Liver (tissue), 8 donors: ENCODE measurements at regions not wholly inside any gene's neighbourhood (a gene's known extent, or its start where the extent isn't known, plus 50 kb on each side); places are given as distances from the start of the nearest gene placed in this dataset.

ENCODE experiments used
- DNase-seq: peaks from one replicate; pipeline ENCODE4 v3.0.0-alpha.2; 2017; ENCODE audit warnings: low spot score
- H3K27ac ChIP-seq, 2 donors: one replicate each; pipeline ENCODE4 v1.7.0; 2013; ENCODE audit warnings: inconsistent platforms in 2 of 2, low read length in 2 of 2, control low read depth in 1 of 2, low read depth in 1 of 2, mild to moderate bottlenecking in 1 of 2
- H3K27me3 ChIP-seq, 4 donors: one replicate each; pipeline versions ENCODE4 v1.6.1 to v1.7.0; 2013; ENCODE audit warnings: low read length in 3 of 4, inconsistent platforms in 1 of 4, mild to moderate bottlenecking in 1 of 4, moderate library complexity in 1 of 4; ENCODE audit not compliant: control insufficient read depth in 4 of 4, insufficient read depth in 4 of 4
- H3K36me3 ChIP-seq, 4 donors: one replicate each; pipeline versions ENCODE4 v1.6.1 to v1.7.0; 2013; ENCODE audit warnings: low read length in 3 of 4, mild to moderate bottlenecking in 3 of 4, low read depth in 1 of 4, moderate library complexity in 1 of 4; ENCODE audit not compliant: control insufficient read depth in 4 of 4, insufficient read depth in 3 of 4
- H3K4me1 ChIP-seq, 4 donors: one replicate each; pipeline versions ENCODE4 v1.6.1 to v1.7.0; 2013; ENCODE audit warnings: low read length in 3 of 4, mild to moderate bottlenecking in 3 of 4, moderate library complexity in 1 of 4; ENCODE audit not compliant: control insufficient read depth in 4 of 4, insufficient read depth in 4 of 4
- H3K4me3 ChIP-seq, 3 donors: one replicate each; pipeline versions ENCODE4 v1.6.1 to v1.7.0; 2013; ENCODE audit warnings: low read length in 3 of 3, control low read depth in 1 of 3, low read depth in 1 of 3, mild to moderate bottlenecking in 1 of 3
- H3K9ac ChIP-seq, 2 donors: one replicate each; pipeline ENCODE4 v1.7.0; 2013; ENCODE audit warnings: low read length in 2 of 2, mild to moderate bottlenecking in 2 of 2, moderate library complexity in 2 of 2, control low read depth in 1 of 2, low read depth in 1 of 2
- H3K9me3 ChIP-seq, 4 donors: one replicate each; pipeline versions ENCODE4 v1.6.1 to v1.7.0; 2013; ENCODE audit warnings: low read length in 3 of 4; ENCODE audit not compliant: control insufficient read depth in 4 of 4
- ATF3 ChIP-seq: IDR thresholded peaks from 2 replicates; pipeline ENCODE4 v1.6.1; 2016; ENCODE audit warnings: antibody characterized with exemption
- CTCF ChIP-seq: fragments of 150-350 bp; IDR thresholded peaks from 2 replicates; pipeline ENCODE4 v1.5.1; 2017; ENCODE audit warnings: improper control_type of control experiment, low read depth, low read length; ENCODE audit not compliant: missing input control
- EGR1 ChIP-seq, 2 donors: IDR thresholded peaks; 2 replicates each; pipeline ENCODE4 v1.6.1; 2016 to 2018; ENCODE audit warnings: antibody characterized with exemption in 2 of 2, low read depth in 2 of 2
- FOXA1 ChIP-seq: IDR thresholded peaks from 2 replicates; pipeline ENCODE4 v1.6.1; 2016; ENCODE audit warnings: antibody characterized with exemption
- FOXA2 ChIP-seq: IDR thresholded peaks from 2 replicates; pipeline ENCODE4 v1.6.1; 2016; ENCODE audit warnings: antibody characterized with exemption
- GABPA ChIP-seq, 2 donors: IDR thresholded peaks in 1 of 2; conservative IDR thresholded peaks in 1 of 2; 2 replicates each; pipeline ENCODE4 v1.6.1; 2016; ENCODE audit warnings: antibody characterized with exemption in 2 of 2, mild to moderate bottlenecking in 1 of 2, moderate library complexity in 1 of 2
- HNF4A ChIP-seq, 2 donors: conservative IDR thresholded peaks; 2 replicates each; pipeline ENCODE4 v1.6.1; 2016; ENCODE audit warnings: antibody characterized with exemption in 2 of 2, mild to moderate bottlenecking in 2 of 2
- HNF4G ChIP-seq: IDR thresholded peaks from 2 replicates; pipeline ENCODE4 v1.6.1; 2016; ENCODE audit warnings: antibody characterized with exemption
- JUND ChIP-seq, 2 donors: IDR thresholded peaks; 2 replicates each; pipeline ENCODE4 v1.6.1; 2016; ENCODE audit warnings: antibody characterized with exemption in 2 of 2
- MAX ChIP-seq: IDR thresholded peaks from 2 replicates; pipeline ENCODE4 v1.6.1; 2016; ENCODE audit warnings: antibody characterized with exemption
- NR2F2 ChIP-seq: IDR thresholded peaks from 2 replicates; pipeline ENCODE4 v1.6.1; 2016; ENCODE audit warnings: antibody characterized with exemption
- RAD21 ChIP-seq, 2 donors: IDR thresholded peaks; 2 replicates each; pipeline ENCODE4 v1.6.1; 2016; ENCODE audit warnings: antibody characterized with exemption in 2 of 2, mild to moderate bottlenecking in 2 of 2
- REST ChIP-seq: IDR thresholded peaks from 2 replicates; pipeline ENCODE4 v1.6.1; 2016; ENCODE audit warnings: antibody characterized with exemption, mild to moderate bottlenecking
- RXRA ChIP-seq, 2 donors: IDR thresholded peaks; 2 replicates each; pipeline ENCODE4 v1.6.1; 2017 to 2018; ENCODE audit warnings: antibody characterized with exemption in 2 of 2, mild to moderate bottlenecking in 1 of 2
- SP1 ChIP-seq: IDR thresholded peaks from 2 replicates; pipeline ENCODE4 v1.6.1; 2018; ENCODE audit warnings: antibody characterized with exemption, mild to moderate bottlenecking
- TAF1 ChIP-seq: conservative IDR thresholded peaks from 2 replicates; pipeline ENCODE4 v1.6.1; 2016; ENCODE audit warnings: antibody characterized with exemption, mild to moderate bottlenecking
- YY1 ChIP-seq: IDR thresholded peaks from 2 replicates; pipeline ENCODE4 v1.6.1; 2016; ENCODE audit warnings: antibody characterized with exemption, mild to moderate bottlenecking
- ZBTB33 ChIP-seq: IDR thresholded peaks from 2 replicates; pipeline ENCODE4 v1.6.1; 2016; ENCODE audit warnings: antibody characterized with exemption
- WGBS: extraction: QIAGEN DNeasy Blood & Tissue Kit; methylation state at CpG from one replicate; pipeline ENCODE4 v1.1.7; 2013; 5-methylcytosine and 5-hydroxymethylcytosine counted together
- donor health status: healthy.
- donor health status: healthy.
- donor health status: healthy.
- donor health status: healthy.
- donor health status: healthy.

GRCh38 chr4:160611181-160611580 is 1508.3 kb downstream of the RAPGEF2 start:
- H3K9me3 ChIP-seq: no peaks in the 10 kb centered on the region
- WGBS: 65% methylated on average over 3 of the region's 3 CpGs
- no peak for TF ChIP-seq EGR1 (IDR thresholded peaks at IDR 0.05; ENCODE audit: low read depth in 2 of 2)
- no peaks in the 10 kb centered on the region for H3K4me1 ChIP-seq
- DNase-seq: no peak
- no peaks in the 10 kb centered on the region for H3K36me3 ChIP-seq
- no peak overlapping the region for H3K9ac ChIP-seq
- no peak overlapping the region for H3K4me3 ChIP-seq
- H3K27ac ChIP-seq: no peak overlapping the region
- H3K27me3 ChIP-seq: no peaks in the 10 kb centered on the region

GRCh38 chr4:160631044-160631443 is 1528.2 kb downstream of the RAPGEF2 start:
- no peaks in the 10 kb centered on the region for H3K27me3 ChIP-seq
- H3K27ac ChIP-seq: no peak overlapping the region
- H3K9me3 ChIP-seq: peaks cover 0 to 3% (median 0%) of the 10 kb centered on the region in 4 donors
- no peaks in the 10 kb centered on the region for H3K4me1 ChIP-seq
- H3K9ac ChIP-seq: no peak overlapping the region
- no peaks in the 10 kb centered on the region for H3K36me3 ChIP-seq
- H3K4me3 ChIP-seq: no peak overlapping the region
- no peak for TF ChIP-seq FOXA2
- TF ChIP-seq ZBTB33: no peak
- TF ChIP-seq SP1: no peak
- no peak for TF ChIP-seq REST
- TF ChIP-seq GABPA (IDR thresholded peaks at IDR 0.05 in 1 of 2, conservative IDR thresholded peaks at IDR 0.05 in 1 of 2): no peak
- no peak for TF ChIP-seq ATF3
- no peak for TF ChIP-seq JUND (IDR thresholded peaks at IDR 0.05)
- no peak for TF ChIP-seq TAF1
- TF ChIP-seq NR2F2: no peak
- TF ChIP-seq MAX: no peak
- no peak for TF ChIP-seq FOXA1
- TF ChIP-seq YY1: no peak
- TF ChIP-seq RAD21 (IDR thresholded peaks at IDR 0.05): no peak
- TF ChIP-seq EGR1 (IDR thresholded peaks at IDR 0.05; ENCODE audit: low read depth in 2 of 2): no peak
- TF ChIP-seq HNF4G: no peak
- TF ChIP-seq RXRA (IDR thresholded peaks at IDR 0.05): no peak
- no peak for TF ChIP-seq CTCF
- TF ChIP-seq HNF4A (conservative IDR thresholded peaks at IDR 0.05): no peak
- no peak for DNase-seq
- 66% methylated on average over 1 of the region's 1 CpG for WGBS
